GM19240 (cell line): ENCODE measurements at regions not wholly inside any gene's neighbourhood (a gene's known extent, or its start where the extent isn't known, plus 50 kb on each side); places are given as distances from the start of the nearest gene placed in this dataset.
"Not testable (repeated sequence)": the region's sequence is repeated elsewhere in the genome, so short reads cannot be mapped to it uniquely, and the experiment has no call there.

Experiments
- DNase-seq: peaks from one replicate; pipeline ENCODE4 v3.0.0; 2011; ENCODE audit warnings: low spot score; ENCODE audit not compliant: insufficient read length

DNA sequence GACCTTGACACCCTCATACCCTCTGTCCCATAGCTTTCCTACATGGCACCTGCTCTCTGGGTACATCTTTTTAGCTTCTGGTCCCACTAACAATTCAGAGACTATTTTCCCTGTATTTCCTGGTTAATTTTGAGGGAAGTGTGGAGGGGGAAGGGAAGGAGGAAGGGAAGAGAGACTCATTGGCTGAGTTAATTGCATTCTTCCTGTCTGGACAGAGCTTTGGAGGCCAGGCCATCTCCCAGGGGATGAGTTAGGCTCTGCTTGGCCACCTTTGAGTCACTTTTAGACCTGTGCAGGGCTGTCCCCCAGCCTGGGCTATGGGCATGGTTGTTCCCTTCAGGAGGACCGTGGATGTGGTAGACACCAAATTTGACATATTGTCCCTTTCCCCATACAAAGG is 167.9 kb upstream of the PGRMC2 start:
- no peak for DNase-seq

DNA sequence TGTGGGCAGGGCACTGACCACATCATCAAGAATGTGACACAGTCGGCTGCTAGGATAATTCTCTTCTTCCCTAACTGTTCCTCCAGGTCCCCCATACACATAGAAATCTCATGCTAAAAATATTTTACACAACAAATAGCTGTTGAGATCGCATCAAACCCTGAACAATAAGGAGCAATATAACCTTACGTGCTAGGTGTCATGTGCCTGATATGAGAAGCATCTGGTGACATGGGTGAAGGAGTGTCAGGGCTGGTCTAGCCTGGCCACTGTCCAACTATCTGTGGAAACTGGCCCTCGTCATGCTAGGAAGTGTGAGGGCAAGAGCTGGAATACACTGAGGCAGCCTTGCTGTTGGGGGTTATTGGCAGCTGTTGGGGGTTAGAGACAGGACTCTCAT is 167.3 kb upstream of the PGRMC2 start:
- DNase-seq, result no peak

- peak; percentile 80 for DNase-seq
Measured at GRCh38 chr4:128454281-128454871, 166.8 kb upstream of the PGRMC2 start.

GRCh38 chr4:128452415-128452814 is 164.8 kb upstream of the PGRMC2 start:
- no peak for DNase-seq

GRCh38 chr4:128451270-128451905 is 163.8 kb upstream of the PGRMC2 start:
- no peak for DNase-seq

DNA sequence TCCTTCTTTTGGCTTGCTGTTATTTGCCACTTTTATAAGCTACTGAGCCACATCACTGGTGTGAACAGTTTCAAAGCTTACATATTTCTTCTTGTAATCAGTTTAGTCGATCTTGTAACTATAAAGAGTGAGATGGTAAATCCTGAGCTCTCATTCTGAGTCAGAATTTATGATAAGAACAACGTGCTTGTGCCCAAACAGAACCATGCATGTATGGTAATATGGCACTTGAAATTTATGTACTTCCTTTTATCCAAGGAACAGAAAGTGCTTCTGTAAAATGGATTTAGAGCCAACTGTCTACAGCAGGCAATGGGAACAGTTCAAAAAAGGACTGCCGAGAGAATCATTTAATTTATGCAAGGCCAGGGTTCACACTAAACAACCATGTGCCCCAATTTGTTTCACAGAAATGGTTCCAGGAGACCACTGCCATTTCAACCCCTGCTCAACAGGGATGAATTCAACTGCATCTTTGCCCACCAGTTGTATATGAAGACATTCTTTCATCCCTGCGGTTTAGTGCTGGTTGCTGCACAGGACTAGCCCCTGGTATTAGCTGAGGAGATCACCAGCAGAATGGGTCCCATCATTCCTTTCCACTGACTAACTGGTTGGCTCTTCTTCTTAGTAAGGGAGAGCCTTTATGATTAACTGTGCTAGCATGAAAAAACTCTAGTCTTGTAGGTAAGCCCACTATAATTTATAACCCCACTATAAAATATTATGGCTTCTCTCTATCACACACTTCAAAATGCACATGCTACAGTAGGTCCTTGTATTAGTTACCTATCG is 162.9 kb upstream of the PGRMC2 start:
- no peak for DNase-seq

- no peak for DNase-seq
Measured at GRCh38 chr4:128449251-128449650, 161.6 kb upstream of the PGRMC2 start.

DNA sequence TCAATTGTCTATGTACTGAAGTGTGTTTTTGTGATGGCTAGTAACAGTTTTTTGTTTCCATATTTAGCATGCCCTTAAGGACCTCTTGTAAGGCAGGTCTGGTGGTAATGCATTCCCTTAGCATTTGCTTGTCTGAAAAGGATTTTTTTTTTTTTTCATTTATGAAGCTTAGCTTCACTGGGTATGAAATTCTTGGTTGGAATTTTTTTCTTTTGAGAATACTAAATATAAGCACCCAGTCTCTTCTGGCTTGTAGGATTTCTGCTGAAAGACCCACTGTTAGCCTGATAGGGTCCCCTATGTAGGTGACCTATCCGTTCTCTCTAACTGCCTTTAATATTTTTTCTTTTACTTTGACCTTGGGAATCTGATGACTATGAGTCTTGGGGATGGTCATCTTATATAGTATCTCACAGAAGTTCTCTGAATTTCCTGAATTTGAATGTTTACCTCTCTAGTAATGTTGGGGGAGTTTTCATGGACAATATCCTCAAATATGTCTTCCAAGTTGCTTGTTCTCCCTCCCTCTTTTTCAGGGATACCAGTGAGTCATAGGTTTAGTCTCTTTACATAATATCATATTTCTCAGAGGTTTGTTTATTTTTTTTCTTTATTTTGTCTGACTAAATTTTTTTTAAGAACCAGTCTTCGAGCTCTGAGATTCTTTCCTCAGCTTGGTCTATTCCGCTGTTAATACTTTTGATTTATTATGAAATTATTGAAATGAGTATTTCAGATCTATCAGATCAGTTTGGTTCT is 157.1 kb upstream of the PGRMC2 start:
- no peak for DNase-seq

DNA sequence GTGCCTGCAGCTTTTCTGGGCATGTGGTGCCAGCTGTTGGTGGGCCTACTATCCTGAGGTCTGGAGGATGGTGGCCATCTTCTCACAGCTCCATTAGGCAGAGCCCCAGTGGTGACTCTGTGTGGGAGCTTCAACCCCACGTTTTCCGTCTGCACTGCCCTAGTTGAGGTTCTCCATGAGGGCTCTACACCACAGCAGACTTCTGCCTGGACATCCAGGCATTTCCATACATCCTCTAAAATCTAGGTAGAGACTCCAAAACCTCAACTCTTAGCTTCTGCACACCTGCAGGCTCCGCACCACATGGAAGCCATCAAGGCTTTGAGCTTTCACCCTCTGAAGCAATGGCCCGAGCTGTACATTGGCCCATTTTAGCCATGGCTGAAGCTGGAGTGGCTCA is 153.3 kb upstream of the PGRMC2 start:
- DNase-seq, result no peak

GRCh38 chr4:128437023-128437422 is 149.4 kb upstream of the PGRMC2 start:
- not testable (repeated sequence) for DNase-seq

GRCh38 chr4:128429023-128429613 is 141.5 kb upstream of the PGRMC2 start:
- DNase-seq, result not testable (repeated sequence)

GRCh38 chr4:128428397-128428796 is 140.8 kb upstream of the PGRMC2 start:
- no peak for DNase-seq

- no peak for DNase-seq
Measured at GRCh38 chr4:128427832-128428366, 140.3 kb upstream of the PGRMC2 start.

GRCh38 chr4:128424527-128425497 is 137.2 kb upstream of the PGRMC2 start:
- no peak for DNase-seq

DNA sequence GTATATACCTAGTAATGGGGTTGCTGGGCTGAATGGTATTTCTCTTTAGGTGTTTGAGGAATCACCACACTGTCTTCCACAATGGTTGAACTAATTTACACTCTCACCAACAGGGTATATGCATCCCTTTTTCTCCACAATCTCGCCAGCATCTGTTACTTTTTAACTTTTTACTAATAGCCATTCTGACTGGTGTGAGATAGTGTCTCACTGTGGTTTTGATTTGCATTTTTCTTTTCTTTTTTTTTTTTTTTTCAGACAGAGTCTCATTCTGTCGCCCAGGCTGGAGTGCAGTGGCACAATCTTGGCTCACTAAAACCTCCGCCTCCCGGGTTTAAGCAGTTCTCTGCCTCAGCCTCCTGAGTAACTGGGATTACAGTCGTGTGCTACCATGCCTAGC is 134.7 kb upstream of the PGRMC2 start:
- DNase-seq, result not testable (repeated sequence)

GRCh38 chr4:128416921-128417320 is 129.3 kb upstream of the PGRMC2 start:
- no peak for DNase-seq

DNA sequence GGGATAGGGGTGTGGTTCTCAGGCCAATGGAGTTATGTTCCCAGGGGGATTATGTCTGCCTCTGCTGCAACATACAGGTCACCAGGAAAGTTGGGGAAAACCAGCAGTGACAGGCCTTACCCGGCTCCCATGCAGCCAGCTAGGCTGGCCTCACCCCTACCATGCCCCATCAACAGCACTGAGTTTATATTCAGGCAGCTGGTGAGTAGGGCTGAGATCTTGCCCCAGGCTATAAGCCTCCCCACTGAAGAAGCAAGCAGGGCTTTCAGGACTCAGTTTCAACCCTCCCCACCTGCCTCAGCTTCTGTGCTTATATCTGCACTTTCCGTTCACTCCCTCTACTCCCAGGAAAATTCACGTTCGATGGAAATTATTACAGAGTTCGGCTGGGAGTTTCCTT is 122.4 kb upstream of the PGRMC2 start:
- no peak for DNase-seq

DNA sequence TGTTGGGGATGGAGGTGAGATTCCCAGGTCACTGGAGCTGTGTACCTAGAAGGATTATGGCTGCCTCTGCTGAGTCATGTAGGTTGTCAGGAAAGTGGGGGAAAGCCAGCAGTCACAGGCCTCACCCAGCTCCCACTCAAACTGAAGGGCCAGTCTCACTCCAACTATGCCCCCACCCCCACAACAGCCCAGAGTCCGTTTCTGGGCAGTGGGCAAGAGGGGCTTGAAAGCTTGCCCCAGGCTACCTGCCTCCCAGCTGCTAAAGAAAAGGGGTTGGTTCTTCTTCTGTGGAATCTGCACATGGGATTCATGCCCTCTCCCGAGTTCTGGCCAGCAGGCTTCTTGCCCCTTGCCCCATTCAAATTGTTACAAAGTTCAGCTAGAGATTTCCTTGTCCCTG is 116.0 kb upstream of the PGRMC2 start:
- no peak for DNase-seq

- DNase-seq, result no peak
Measured at GRCh38 chr4:128394778-128395177, 107.2 kb upstream of the PGRMC2 start.

DNA sequence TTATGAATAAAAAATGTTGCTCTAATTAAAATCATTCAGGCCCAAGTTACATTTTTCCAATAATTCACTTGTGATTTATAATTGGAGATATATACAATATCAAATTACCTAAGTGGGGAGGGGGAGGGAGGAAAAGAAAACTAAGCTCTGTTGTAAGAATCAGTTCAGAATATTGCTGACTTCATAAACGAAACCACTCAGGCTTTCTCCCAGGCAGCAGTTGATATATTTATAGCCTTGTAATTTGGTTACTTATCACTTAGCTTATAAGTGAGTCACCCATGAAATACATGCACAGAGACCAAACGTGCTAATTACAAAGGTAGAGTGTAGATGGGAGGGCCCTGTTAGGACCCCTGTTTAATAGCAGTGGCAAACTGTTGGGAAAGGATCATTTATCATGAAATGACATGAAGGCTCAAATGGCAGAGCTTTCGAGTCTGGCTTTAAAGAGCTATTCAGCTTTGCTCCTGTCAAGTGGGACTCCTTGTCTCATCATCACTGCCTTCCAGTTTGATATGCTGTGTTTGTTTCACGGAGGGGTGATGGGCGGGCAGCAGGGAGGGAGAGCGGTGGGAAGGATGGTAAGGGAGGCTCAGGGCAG is 105.6 kb upstream of the PGRMC2 start:
- no peak for DNase-seq
